HCT116 (cell line): ENCODE measurements at regions not wholly inside any gene's neighbourhood (a gene's known extent, or its start where the extent isn't known, plus 50 kb on each side); places are given as distances from the start of the nearest gene placed in this dataset.

Experiments
- ATAC-seq: fragments of 200-7000 bp; cut with Tn5 transposase; 2 replicates; pipeline ENCODE4 v1.9.1; 2020; ENCODE audit warnings: mild to moderate bottlenecking, moderate library complexity
- BruUV-seq: library from RNA; stranded (reverse); fragments of 400-500 nt; replicated peaks from 2 replicates; lab custom pipeline; 2021; lab: Mats Ljungman, UMichigan
- CTCF ChIA-PET: fragments of 300-600 bp; sonication (Branson Sonifier 250); formaldehyde crosslinking; loops from one replicate; lab custom pipeline; 2021; ENCODE audit warnings: antibody characterized with exemption; lab: Charles Lee
- POLR2A ChIA-PET: fragments of 300-600, 350-600 bp; sonication (Branson Sonifier 250); formaldehyde crosslinking; loops from one replicate; lab custom pipeline; 2021; ENCODE audit warnings: antibody characterized with exemption; lab: Charles Lee
- RAD21 ChIA-PET, 2 experiments: fragments of 300-600 bp; sonication (Branson Sonifier 250); formaldehyde crosslinking; loops; one replicate each; lab custom pipeline; 2023; ENCODE audit warnings: low total read pairs in 2 of 2; ENCODE audit not compliant: uncharacterized antibody in 2 of 2, unreplicated experiment in 2 of 2, low non-redundant PET in 1 of 2; lab: Charles Lee
- DNase-seq: peaks from one replicate; pipeline ENCODE4 v3.0.0-alpha.2; 2010; ENCODE audit warnings: low read depth, low spot score
- H2AFZ ChIP-seq: fragments of 200-600 bp; shearing (Covaris generic), sonication (generic); 2 replicates; pipeline ENCODE4 v1.6.1; 2017; ENCODE audit warnings: low read depth, mixed run types, mixed read lengths, antibody characterized with exemption, low read length; ENCODE audit not compliant: poor library complexity, severe bottlenecking
- H3K27ac ChIP-seq: 2 replicates; pipeline ENCODE4 v1.5.1; 2012; ENCODE audit warnings: low read depth, low read length
- H3K27me3 ChIP-seq: fragments of 200-600 bp; sonication (generic); 2 replicates; pipeline ENCODE4 v1.6.1; 2016; ENCODE audit warnings: mixed run types, low read length, mixed read lengths; ENCODE audit not compliant: insufficient read depth
- H3K36me3 ChIP-seq, 2 experiments: fragments of 200-500 bp in 1 of 2; fragments of 200-600 bp in 1 of 2; sonication (Bioruptor generic) in 1 of 2; sonication (generic) in 1 of 2; 2 replicates each; pipeline versions ENCODE4 v1.5.1 to v1.6.1; 2014 to 2016; ENCODE audit warnings: low read length in 2 of 2, inconsistent platforms in 1 of 2, mixed read lengths in 1 of 2, mixed run types in 1 of 2; ENCODE audit not compliant: insufficient read depth in 2 of 2, control insufficient read depth in 1 of 2
- H3K4me1 ChIP-seq, 2 experiments: fragments of 200-600 bp in 1 of 2; sonication (generic) in 1 of 2; 2 replicates each; pipeline versions ENCODE4 v1.5.1 to v1.6.1; 2012 to 2017; ENCODE audit warnings: low read length in 2 of 2, inconsistent platforms in 1 of 2, mild to moderate bottlenecking in 1 of 2, mixed read lengths in 1 of 2, mixed run types in 1 of 2, moderate library complexity in 1 of 2; ENCODE audit not compliant: insufficient read depth in 2 of 2, control insufficient read depth in 1 of 2
- H3K4me2 ChIP-seq: fragments of 200-600 bp; sonication (generic); 2 replicates; pipeline ENCODE4 v1.6.1; 2017; ENCODE audit warnings: mixed run types, low read length, mixed read lengths
- H3K4me3 ChIP-seq, 2 experiments: fragments of 200-600 bp in 1 of 2; sonication (generic) in 1 of 2; replicated peaks in 1 of 2; 2 replicates each; pipeline ENCODE4 v1.5.1; 2011 to 2016; ENCODE audit warnings: low read length in 2 of 2, control low read depth in 1 of 2, low read depth in 1 of 2, mild to moderate bottlenecking in 1 of 2, mixed read lengths in 1 of 2, mixed run types in 1 of 2
- H3K79me2 ChIP-seq: fragments of 200-600 bp; sonication (generic); 2 replicates; pipeline ENCODE4 v1.6.1; 2017; ENCODE audit warnings: mild to moderate bottlenecking, mixed run types, low read length, moderate library complexity, mixed read lengths; ENCODE audit not compliant: insufficient read depth
- H3K9ac ChIP-seq: fragments of 200-600 bp; sonication (generic); 2 replicates; pipeline ENCODE4 v1.6.1; 2016; ENCODE audit warnings: low read length, mixed read lengths
- H3K9me2 ChIP-seq: fragments of 200-600 bp; sonication (generic), shearing (Covaris generic); 2 replicates; pipeline ENCODE4 v1.6.1; 2017; ENCODE audit warnings: mixed run types, mild to moderate bottlenecking, moderate library complexity; ENCODE audit not compliant: insufficient read depth
- H3K9me3 ChIP-seq, 2 experiments: fragments of 200-500 bp in 1 of 2; fragments of 200-600 bp in 1 of 2; sonication (Bioruptor generic) in 1 of 2; sonication (generic) in 1 of 2; 2 replicates each; pipeline ENCODE4 v1.6.1; 2014 to 2017; ENCODE audit warnings: low read length in 2 of 2, mixed read lengths in 2 of 2, inconsistent platforms in 1 of 2, low read depth in 1 of 2, mild to moderate bottlenecking in 1 of 2, mixed run types in 1 of 2, moderate library complexity in 1 of 2; ENCODE audit not compliant: control insufficient read depth in 1 of 2, insufficient read depth in 1 of 2
- H4K20me1 ChIP-seq: fragments of 200-600 bp; sonication (generic), shearing (Covaris generic); 2 replicates; pipeline ENCODE4 v1.6.1; 2017; ENCODE audit warnings: mixed run types, mild to moderate bottlenecking, moderate library complexity; ENCODE audit not compliant: insufficient read depth
- CBX3 ChIP-seq: IDR thresholded peaks from 2 replicates; pipeline ENCODE4 v1.6.1; 2012; ENCODE audit warnings: low read depth
- EZH2phosphoT487 ChIP-seq: fragments of 200-600 bp; IDR thresholded peaks from 2 replicates; pipeline ENCODE4 v1.6.1; 2018; ENCODE audit warnings: antibody characterized with exemption, borderline replicate concordance
- FOSL1 ChIP-seq: IDR thresholded peaks from 2 replicates; pipeline ENCODE4 v1.6.1; 2012; ENCODE audit warnings: low read depth
- POLR2A ChIP-seq: IDR thresholded peaks from 2 replicates; pipeline ENCODE4 v1.7.0; 2011; ENCODE audit warnings: borderline replicate concordance; ENCODE audit not compliant: insufficient read depth, insufficient read length; ENCODE audit errors: extremely low read depth
- SP1 ChIP-seq: IDR thresholded peaks from 2 replicates; pipeline ENCODE4 v1.6.1; 2012; ENCODE audit warnings: low read depth
- SRF ChIP-seq: IDR thresholded peaks from 2 replicates; pipeline ENCODE4 v1.6.1; 2012; ENCODE audit warnings: low read depth
- intact Hi-C: fragments of 100-400 bp; cut with micrococcal nuclease; formaldehyde crosslinking; loops from 2 replicates; pipeline ENCODE4 v1.10.0; 2022
- TF ChIP-seq, protein P1 (sequence below): IDR thresholded peaks from 2 replicates; pipeline ENCODE4 v1.6.1; 2011; ENCODE audit warnings: mild to moderate bottlenecking, low read length, moderate library complexity; ENCODE audit not compliant: insufficient replicate concordance; ENCODE audit errors: extremely low read depth
- TF ChIP-seq, protein P2 (sequence below): IDR thresholded peaks from 2 replicates; pipeline ENCODE4 v1.6.1; 2012
- TF ChIP-seq, protein P3 (sequence below), 3 experiments: fragments of 200-600 bp in 1 of 3; sonication (generic) in 1 of 3; IDR thresholded peaks in 2 of 3; conservative IDR thresholded peaks in 1 of 3; 2 replicates each; pipeline ENCODE4 v1.5.1; 2012 to 2017; ENCODE audit warnings: low read depth in 2 of 3, low read length in 2 of 3, antibody characterized with exemption in 1 of 3, borderline replicate concordance in 1 of 3, control low read depth in 1 of 3, mild to moderate bottlenecking in 1 of 3, mixed read lengths in 1 of 3, mixed run types in 1 of 3, moderate library complexity in 1 of 3; ENCODE audit not compliant: insufficient read depth in 1 of 3
- TF ChIP-seq, protein P4 (sequence below): IDR thresholded peaks from 2 replicates; pipeline ENCODE4 v1.6.1; 2012; ENCODE audit warnings: low read depth

DNA sequence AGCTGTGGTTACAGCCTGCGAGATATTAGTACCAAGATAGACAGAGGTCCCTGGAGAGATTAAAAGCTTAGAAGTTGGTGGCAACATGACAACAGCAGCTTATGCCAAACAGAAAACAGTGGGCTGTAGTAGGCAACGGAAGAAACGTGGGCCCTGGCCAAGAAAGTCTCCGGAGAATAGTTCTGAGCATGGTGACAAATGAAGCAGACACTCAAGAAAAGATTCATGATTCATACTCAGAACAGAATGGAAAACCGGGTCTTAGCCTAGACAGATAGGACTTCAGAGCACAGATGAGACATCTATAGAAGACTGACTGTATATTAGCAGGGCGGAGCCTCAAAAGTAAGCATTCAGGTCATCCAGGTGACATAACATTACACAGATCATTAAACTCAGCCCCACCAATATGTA is 727.4 kb downstream of the ETS1 start (continued):
- TF ChIP-seq, protein P1, sequence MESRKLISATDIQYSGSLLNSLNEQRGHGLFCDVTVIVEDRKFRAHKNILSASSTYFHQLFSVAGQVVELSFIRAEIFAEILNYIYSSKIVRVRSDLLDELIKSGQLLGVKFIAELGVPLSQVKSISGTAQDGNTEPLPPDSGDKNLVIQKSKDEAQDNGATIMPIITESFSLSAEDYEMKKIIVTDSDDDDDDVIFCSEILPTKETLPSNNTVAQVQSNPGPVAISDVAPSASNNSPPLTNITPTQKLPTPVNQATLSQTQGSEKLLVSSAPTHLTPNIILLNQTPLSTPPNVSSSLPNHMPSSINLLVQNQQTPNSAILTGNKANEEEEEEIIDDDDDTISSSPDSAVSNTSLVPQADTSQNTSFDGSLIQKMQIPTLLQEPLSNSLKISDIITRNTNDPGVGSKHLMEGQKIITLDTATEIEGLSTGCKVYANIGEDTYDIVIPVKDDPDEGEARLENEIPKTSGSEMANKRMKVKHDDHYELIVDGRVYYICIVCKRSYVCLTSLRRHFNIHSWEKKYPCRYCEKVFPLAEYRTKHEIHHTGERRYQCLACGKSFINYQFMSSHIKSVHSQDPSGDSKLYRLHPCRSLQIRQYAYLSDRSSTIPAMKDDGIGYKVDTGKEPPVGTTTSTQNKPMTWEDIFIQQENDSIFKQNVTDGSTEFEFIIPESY = no peak
- TF ChIP-seq, protein P2, sequence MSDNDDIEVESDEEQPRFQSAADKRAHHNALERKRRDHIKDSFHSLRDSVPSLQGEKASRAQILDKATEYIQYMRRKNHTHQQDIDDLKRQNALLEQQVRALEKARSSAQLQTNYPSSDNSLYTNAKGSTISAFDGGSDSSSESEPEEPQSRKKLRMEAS = no peak

DNA sequence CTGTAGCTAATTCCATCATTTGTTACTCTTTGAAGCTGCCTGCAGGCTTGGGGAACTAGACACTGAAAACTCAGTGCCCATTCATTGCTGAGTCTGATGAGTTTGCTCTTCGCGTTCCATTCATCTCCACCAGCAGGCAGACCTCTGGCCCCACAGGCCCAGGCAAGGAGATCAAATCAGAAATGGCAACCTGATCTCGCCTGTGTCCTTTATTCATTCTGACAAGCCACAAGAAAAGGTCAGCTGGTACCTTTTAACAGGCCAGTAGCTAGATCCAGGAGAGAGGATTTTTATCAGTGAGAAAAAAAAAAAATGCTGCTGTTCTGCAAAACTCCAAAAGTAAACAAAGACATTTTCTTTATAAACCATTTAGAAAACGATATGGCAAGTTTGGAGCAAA is 742.5 kb downstream of the ETS1 start:
- intact Hi-C loops = no loop called here

More for the DNA sequence above, 742.5 kb downstream of the ETS1 start:
- DNase-seq (no peak), ATAC-seq (no peak)
- H3K4me3 ChIP-seq = no peak overlapping the region
- no peaks in the 10 kb centered on the region; a peak in 2 of 4 replicates for H3K9me3 ChIP-seq
- TF ChIP-seq, protein P3, sequence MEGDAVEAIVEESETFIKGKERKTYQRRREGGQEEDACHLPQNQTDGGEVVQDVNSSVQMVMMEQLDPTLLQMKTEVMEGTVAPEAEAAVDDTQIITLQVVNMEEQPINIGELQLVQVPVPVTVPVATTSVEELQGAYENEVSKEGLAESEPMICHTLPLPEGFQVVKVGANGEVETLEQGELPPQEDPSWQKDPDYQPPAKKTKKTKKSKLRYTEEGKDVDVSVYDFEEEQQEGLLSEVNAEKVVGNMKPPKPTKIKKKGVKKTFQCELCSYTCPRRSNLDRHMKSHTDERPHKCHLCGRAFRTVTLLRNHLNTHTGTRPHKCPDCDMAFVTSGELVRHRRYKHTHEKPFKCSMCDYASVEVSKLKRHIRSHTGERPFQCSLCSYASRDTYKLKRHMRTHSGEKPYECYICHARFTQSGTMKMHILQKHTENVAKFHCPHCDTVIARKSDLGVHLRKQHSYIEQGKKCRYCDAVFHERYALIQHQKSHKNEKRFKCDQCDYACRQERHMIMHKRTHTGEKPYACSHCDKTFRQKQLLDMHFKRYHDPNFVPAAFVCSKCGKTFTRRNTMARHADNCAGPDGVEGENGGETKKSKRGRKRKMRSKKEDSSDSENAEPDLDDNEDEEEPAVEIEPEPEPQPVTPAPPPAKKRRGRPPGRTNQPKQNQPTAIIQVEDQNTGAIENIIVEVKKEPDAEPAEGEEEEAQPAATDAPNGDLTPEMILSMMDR (IDR thresholded peaks at IDR 0.05 in 2 of 3, conservative IDR thresholded peaks at IDR 0.05 in 1 of 3; ENCODE audit: borderline replicate concordance in 1 of 3, insufficient read depth in 1 of 3, low read depth in 2 of 3, low read length in 2 of 3) = no peak
- TF ChIP-seq EZH2phosphoT487 = no peak
- TF ChIP-seq, protein P4, sequence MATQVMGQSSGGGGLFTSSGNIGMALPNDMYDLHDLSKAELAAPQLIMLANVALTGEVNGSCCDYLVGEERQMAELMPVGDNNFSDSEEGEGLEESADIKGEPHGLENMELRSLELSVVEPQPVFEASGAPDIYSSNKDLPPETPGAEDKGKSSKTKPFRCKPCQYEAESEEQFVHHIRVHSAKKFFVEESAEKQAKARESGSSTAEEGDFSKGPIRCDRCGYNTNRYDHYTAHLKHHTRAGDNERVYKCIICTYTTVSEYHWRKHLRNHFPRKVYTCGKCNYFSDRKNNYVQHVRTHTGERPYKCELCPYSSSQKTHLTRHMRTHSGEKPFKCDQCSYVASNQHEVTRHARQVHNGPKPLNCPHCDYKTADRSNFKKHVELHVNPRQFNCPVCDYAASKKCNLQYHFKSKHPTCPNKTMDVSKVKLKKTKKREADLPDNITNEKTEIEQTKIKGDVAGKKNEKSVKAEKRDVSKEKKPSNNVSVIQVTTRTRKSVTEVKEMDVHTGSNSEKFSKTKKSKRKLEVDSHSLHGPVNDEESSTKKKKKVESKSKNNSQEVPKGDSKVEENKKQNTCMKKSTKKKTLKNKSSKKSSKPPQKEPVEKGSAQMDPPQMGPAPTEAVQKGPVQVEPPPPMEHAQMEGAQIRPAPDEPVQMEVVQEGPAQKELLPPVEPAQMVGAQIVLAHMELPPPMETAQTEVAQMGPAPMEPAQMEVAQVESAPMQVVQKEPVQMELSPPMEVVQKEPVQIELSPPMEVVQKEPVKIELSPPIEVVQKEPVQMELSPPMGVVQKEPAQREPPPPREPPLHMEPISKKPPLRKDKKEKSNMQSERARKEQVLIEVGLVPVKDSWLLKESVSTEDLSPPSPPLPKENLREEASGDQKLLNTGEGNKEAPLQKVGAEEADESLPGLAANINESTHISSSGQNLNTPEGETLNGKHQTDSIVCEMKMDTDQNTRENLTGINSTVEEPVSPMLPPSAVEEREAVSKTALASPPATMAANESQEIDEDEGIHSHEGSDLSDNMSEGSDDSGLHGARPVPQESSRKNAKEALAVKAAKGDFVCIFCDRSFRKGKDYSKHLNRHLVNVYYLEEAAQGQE = no peak
- no peak for TF ChIP-seq POLR2A
- TF ChIP-seq SP1 = no peak
- no peak for TF ChIP-seq CBX3
- TF ChIP-seq SRF = no peak
- TF ChIP-seq FOSL1 = no peak
- H4K20me1 ChIP-seq = no peaks in the 10 kb centered on the region
- no peaks in the 10 kb centered on the region for H3K79me2 ChIP-seq
- H3K4me1 ChIP-seq = no peaks in the 10 kb centered on the region
- no peaks in the 10 kb centered on the region for H3K36me3 ChIP-seq
- H2AFZ ChIP-seq = no peak overlapping the region
- no peaks in the 10 kb centered on the region for H3K27me3 ChIP-seq
- H3K4me2 ChIP-seq = no peak overlapping the region
- RAD21 ChIA-PET = no interaction called here
- no peak overlapping the region for H3K9ac ChIP-seq
- CTCF ChIA-PET = no interaction called here
- POLR2A ChIA-PET = no interaction called here
- H3K9me2 ChIP-seq = no peaks in the 10 kb centered on the region
- BruUV-seq = no TSS peak
- H3K27ac ChIP-seq = no peak overlapping the region
